Activated CD8-positive, alpha-beta T cell treated with anti-CD3 and anti-CD28 coated beads for 36 hours (primary cell): ENCODE measurements at regions not wholly inside any gene's neighbourhood (a gene's known extent, or its start where the extent isn't known, plus 50 kb on each side); places are given as distances from the start of the nearest gene placed in this dataset.

Experiments used
- ATAC-seq: fragments of 200-7000 bp; cut with Tn5 transposase; one replicate; pipeline ENCODE4 v1.10.0; 2021; ENCODE audit warnings: mild to moderate bottlenecking, moderate library complexity
- CTCF ChIA-PET: fragments of 350-600 bp; sonication (Branson Sonifier 250); formaldehyde crosslinking; loops from one replicate; lab custom pipeline; 2021; ENCODE audit warnings: antibody characterized with exemption; lab: Charles Lee
- POLR2A ChIA-PET: fragments of 350-600 bp; sonication (Branson Sonifier 250); formaldehyde crosslinking; loops from one replicate; lab custom pipeline; 2021; ENCODE audit warnings: antibody characterized with exemption; lab: Charles Lee
- DNase-seq: peaks from one replicate; pipeline ENCODE4 v3.0.0-alpha.2; 2020
- H3K27ac Mint-ChIP-seq: one replicate; pipeline ENCODE4 v1.8.0; 2021; ENCODE audit warnings: mild to moderate bottlenecking, mixed read lengths
- H3K27me3 Mint-ChIP-seq: one replicate; pipeline ENCODE4 v1.8.0; 2021; ENCODE audit warnings: mixed read lengths
- H3K36me3 Mint-ChIP-seq: one replicate; pipeline ENCODE4 v1.8.0; 2021; ENCODE audit warnings: low read depth, mixed read lengths
- H3K4me1 Mint-ChIP-seq: one replicate; pipeline ENCODE4 v1.8.0; 2021; ENCODE audit warnings: low read depth, mixed read lengths
- H3K4me3 Mint-ChIP-seq: one replicate; pipeline ENCODE4 v1.8.0; 2021; ENCODE audit warnings: mild to moderate bottlenecking, moderate library complexity, mixed read lengths
- H3K9me3 Mint-ChIP-seq: one replicate; pipeline ENCODE4 v1.8.0; 2021; ENCODE audit warnings: mixed read lengths
- intact Hi-C: fragments of 100-400 bp; cut with micrococcal nuclease; formaldehyde crosslinking; loops from one replicate; pipeline ENCODE4 v1.10.0; 2022
- TF ChIP-seq, protein P1 (sequence below): fragments of 200-600 bp; IDR thresholded peaks from one replicate; pipeline ENCODE4 v1.8.0; 2022; ENCODE audit warnings: antibody characterized with exemption, mild to moderate bottlenecking

DNA sequence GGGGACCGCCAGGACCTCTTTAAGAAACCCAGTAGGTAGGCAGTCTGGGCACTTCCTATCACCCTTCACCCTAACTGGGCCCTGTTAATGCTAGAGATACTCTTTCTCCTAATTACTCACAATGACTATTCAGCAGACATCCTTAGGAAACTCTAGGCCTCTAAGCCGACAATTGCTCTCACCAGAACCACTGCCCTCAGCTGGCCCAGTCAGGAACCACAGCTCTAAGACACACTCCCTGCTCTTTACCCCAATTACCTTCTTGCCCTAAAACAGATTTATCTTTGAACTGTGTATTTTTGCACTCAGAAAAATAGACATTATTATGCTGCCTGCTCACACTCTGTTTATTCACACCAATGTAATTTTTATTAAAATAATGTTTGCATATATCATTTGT is 432.6 kb upstream of the SLC30A5 start:
- Mint-ChIP-seq H3K27ac (no peak overlapping the region), H3K4me1 (peaks cover 2% of the 10 kb centered on the region), H3K36me3 (no peaks in the 10 kb centered on the region), H3K9me3 (no peaks in the 10 kb centered on the region), H3K27me3 (no peaks in the 10 kb centered on the region), H3K4me3 (no peak overlapping the region)
- ATAC-seq = peak; percentile 71
- POLR2A ChIA-PET = no interaction called here
- intact Hi-C loops = no loop called here
- CTCF ChIA-PET = interaction anchor here (0.8 to 1.1 kb wide), 2 partner anchors 9 to 196 kb away, joined by 3 to 5 read pairs; no protein-coding TSS in a partner anchor
- TF ChIP-seq, protein P1, sequence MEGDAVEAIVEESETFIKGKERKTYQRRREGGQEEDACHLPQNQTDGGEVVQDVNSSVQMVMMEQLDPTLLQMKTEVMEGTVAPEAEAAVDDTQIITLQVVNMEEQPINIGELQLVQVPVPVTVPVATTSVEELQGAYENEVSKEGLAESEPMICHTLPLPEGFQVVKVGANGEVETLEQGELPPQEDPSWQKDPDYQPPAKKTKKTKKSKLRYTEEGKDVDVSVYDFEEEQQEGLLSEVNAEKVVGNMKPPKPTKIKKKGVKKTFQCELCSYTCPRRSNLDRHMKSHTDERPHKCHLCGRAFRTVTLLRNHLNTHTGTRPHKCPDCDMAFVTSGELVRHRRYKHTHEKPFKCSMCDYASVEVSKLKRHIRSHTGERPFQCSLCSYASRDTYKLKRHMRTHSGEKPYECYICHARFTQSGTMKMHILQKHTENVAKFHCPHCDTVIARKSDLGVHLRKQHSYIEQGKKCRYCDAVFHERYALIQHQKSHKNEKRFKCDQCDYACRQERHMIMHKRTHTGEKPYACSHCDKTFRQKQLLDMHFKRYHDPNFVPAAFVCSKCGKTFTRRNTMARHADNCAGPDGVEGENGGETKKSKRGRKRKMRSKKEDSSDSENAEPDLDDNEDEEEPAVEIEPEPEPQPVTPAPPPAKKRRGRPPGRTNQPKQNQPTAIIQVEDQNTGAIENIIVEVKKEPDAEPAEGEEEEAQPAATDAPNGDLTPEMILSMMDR = peak; percentile 31
- DNase-seq = peak; percentile 34

DNA sequence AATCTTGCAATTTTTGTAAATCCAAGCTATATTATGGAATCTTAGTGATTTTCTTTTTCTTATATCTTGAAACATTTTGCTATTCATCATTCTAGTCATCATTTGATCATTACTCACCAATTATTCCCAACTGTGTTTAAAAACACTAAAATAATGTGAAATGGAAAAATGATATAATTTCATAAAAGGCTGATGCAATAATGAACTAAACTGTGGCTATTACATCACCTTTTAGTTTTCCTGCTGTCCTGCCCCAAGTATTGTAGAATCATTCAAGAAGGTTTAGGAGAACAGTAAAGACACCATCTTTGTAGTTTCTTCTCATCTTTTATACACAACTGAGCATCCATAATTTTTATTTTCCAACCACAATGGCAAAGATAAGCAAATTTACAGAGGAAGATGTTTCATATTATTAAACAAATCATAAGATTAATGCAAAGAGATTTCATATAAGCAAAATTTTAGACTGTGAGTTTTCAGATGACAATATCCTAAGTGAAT is 431.0 kb upstream of the SLC30A5 start:
- no peak for ATAC-seq
- H3K4me1 Mint-ChIP-seq = peaks cover 2% of the 10 kb centered on the region
- intact Hi-C loops = no loop called here
- TF ChIP-seq, protein P1 = no peak
- DNase-seq = no peak
- ChIA-PET CTCF (interaction anchor here (0.6 to 1.5 kb wide), 2 partner anchors 13 to 23 kb away, joined by 3 to 4 read pairs; no protein-coding TSS in a partner anchor), POLR2A (no interaction called here)
- no peaks in the 10 kb centered on the region for H3K9me3 Mint-ChIP-seq
- no peaks in the 10 kb centered on the region for H3K27me3 Mint-ChIP-seq
- no peak overlapping the region for H3K4me3 Mint-ChIP-seq
- H3K36me3 Mint-ChIP-seq = no peaks in the 10 kb centered on the region
- H3K27ac Mint-ChIP-seq = no peak overlapping the region

DNA sequence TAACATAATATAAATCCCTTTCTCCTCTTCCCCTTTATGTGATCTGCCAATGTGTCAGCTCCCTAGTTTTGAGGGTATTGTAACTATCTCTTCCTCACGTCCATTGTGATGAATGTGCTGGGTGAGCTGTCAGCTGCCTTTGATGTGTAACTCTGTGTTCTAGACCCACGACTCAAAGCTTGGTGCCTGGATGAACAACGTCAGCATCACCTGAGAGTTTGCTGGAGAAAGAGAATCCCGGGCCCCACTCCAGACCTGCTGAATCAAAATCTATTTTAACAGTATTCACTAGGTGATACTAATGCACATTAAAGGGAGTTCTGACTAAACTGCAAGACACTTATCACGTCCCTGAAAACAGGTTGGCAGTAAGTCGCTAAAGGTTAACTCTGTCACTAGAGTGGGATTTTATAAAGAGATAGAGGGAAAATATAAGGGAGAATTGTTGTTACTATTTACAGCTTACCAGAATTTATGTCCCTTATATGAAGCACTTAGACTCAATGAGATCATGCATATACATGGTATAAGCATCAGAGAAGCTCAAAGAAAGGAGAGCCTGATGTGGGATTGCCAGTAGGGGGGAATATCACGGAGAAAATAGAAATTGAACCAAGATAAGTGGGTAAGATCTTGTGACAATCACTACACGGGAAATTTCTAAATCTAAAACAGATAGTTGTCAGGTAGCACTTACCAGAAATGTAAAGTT is 423.8 kb upstream of the SLC30A5 start:
- no peak for ATAC-seq
- H3K4me3 Mint-ChIP-seq = no peak overlapping the region
- intact Hi-C loops = no loop called here
- ChIA-PET CTCF (no interaction called here), POLR2A (no interaction called here)
- H3K9me3 Mint-ChIP-seq = no peaks in the 10 kb centered on the region
- no peaks in the 10 kb centered on the region for H3K36me3 Mint-ChIP-seq
- TF ChIP-seq, protein P1 = no peak
- DNase-seq = no peak
- no peaks in the 10 kb centered on the region for H3K27me3 Mint-ChIP-seq
- H3K27ac Mint-ChIP-seq = no peak overlapping the region
- no peaks in the 10 kb centered on the region for H3K4me1 Mint-ChIP-seq

DNA sequence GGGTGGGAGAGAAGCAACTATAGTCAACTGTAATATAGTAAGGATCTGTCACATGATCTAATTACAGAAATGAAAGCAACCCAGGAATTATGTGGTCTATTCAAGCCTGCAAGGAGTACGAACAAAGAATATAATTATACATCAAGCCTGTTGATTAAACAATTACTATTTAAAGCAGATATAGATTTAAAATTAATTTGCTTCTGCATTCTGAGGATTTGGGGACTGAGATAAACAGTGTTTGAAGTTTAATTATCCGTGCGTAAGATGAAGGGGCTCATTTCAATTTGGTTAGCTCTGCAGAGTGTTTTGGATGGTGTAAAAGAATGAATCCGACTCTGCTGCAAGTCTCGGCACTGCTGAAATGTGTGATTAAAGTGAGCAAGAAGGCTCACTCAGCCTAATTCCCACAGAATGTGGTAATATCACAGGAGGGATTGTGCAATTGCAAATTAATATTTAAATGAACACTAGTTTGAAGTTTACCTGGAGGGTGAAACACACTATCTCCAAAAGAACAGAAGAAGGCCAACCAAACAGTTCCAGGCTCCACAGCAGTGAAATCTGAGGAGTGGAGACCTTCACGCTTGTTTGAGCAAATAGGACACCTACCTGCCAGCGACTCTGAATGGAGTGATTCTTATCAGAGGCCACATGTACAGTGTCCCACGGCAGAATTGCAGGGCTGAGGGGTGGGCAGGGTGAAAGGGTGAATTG is 420.6 kb upstream of the SLC30A5 start:
- Mint-ChIP-seq H3K4me3 (no peak overlapping the region), H3K9me3 (no peaks in the 10 kb centered on the region), H3K4me1 (no peaks in the 10 kb centered on the region), H3K27me3 (no peaks in the 10 kb centered on the region), H3K36me3 (no peaks in the 10 kb centered on the region), H3K27ac (no peak overlapping the region)
- intact Hi-C loops = no loop called here
- ChIA-PET POLR2A (no interaction called here), CTCF (no interaction called here)
- TF ChIP-seq, protein P1 = no peak
- ATAC-seq = no peak
- DNase-seq = no peak

DNA sequence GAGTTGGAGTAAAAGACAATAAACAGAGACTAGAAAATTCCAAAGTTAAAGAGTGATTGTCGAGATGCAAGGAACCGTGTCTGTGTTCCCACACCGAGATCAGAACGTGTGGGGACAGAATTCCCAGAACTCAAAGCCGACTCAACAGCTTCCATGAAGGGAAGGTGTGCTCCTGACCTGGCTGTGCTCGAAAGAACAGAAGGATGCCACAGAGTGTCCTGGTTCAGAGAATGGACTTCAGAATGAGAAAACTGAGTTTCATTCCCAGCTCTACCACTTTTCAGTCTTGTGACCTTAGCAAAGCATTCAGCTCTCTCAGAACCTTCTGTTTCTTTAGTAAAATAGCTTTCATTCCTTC is 420.0 kb upstream of the SLC30A5 start:
- H3K36me3 Mint-ChIP-seq = no peaks in the 10 kb centered on the region
- TF ChIP-seq, protein P1 = no peak
- ATAC-seq (no peak), DNase-seq (no peak)
- H3K4me3 Mint-ChIP-seq = no peak overlapping the region
- H3K27me3 Mint-ChIP-seq = no peaks in the 10 kb centered on the region
- ChIA-PET CTCF (no interaction called here), POLR2A (no interaction called here)
- H3K27ac Mint-ChIP-seq = no peak overlapping the region
- H3K4me1 Mint-ChIP-seq = no peaks in the 10 kb centered on the region
- intact Hi-C loops = no loop called here
- H3K9me3 Mint-ChIP-seq = no peaks in the 10 kb centered on the region
